KG1 (cell line): ENCODE measurements at regions not wholly inside any gene's neighbourhood (a gene's known extent, or its start where the extent isn't known, plus 50 kb on each side); places are given as distances from the start of the nearest gene placed in this dataset.
A peak's percentile ranks its signal among the peaks of the same experiment; 100 is the strongest.
"Not testable (repeated sequence)": the region's sequence is repeated elsewhere in the genome, so short reads cannot be mapped to it uniquely, and the experiment has no call there.

Experiments used
- DNase-seq: peaks from one replicate; lab custom pipeline; 2025; lab: John Stamatoyannopoulos, UW

DNA sequence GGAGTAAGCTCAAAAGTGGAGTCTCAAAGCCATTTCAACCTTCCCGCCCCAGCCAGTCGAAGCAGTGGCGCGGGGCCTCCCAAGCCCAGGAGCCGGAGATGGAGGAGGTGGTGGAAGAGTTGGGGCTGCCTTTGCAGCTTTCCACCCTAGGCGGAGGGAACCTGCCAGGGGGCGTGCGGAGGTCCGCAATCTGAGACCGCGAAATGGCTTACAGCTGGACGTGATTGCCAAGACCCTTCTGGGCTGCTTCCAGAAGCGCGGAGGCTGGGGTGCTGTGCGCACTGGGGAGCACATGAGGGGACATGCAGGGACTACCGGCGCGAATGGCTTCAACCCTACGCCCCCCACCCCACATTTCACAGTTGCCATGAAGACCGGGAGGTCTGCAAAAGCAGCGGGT lies 86.2 kb downstream of the PRR15 start:
- DNase-seq: no peak

DNA sequence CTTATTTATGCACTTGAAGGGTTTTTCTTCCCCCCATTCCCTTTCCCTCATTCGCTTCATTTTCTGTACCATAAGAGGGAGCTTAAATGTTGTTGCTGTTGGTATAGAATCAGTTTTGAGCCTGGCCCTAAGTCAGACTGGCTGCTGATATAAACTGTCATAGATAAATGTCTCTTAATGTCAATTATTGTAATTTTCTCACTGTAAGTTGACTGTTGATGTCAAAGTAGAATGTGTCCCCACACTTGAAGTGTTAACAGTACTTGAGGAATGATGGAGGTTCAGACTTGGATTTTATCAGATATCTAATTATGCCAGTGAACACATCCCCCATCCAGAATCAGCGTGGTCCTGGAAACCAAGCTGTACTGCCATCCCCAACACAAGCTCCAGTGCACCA lies 87.8 kb downstream of the PRR15 start:
- no peak for DNase-seq

DNA sequence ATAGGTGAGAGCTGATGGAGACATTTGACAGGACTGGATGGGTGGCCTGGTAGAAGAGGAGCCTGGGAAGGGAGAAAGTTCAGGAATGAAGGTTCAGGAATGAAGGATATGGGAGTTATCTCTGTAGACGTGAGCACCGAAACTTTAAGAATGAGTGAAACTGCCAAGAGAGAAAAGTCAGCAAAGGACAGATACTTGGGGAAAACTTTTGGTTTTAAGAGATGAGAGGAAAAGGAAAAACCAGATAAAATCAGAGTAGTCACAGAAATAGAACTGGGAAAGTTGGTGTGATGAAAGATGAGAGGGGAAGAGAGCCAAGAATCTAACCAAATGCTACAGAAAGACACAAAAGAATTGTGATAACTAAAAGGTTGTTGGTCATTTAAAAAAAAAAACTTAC lies 88.9 kb downstream of the PRR15 start:
- no peak for DNase-seq

DNA sequence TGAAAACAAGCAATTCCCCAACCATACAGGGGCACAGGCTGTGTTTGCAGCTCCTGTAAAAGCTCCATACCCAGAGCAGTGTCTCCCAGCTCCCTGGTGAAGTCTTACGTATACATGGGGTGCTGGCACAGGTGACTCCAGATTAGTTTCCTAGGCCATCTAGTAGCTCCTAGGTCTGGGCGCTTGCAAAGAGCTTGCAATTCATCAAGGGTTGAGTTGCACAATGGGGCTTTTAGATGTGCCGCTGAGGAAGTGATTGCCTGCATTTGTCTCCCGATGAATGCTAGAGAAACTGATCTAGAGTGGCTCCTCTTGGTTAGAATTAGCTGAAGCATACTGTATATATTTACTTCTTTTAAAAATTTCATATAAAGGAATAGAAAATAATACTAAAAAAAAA lies 90.7 kb downstream of the PRR15 start:
- not testable (repeated sequence) for DNase-seq

DNA sequence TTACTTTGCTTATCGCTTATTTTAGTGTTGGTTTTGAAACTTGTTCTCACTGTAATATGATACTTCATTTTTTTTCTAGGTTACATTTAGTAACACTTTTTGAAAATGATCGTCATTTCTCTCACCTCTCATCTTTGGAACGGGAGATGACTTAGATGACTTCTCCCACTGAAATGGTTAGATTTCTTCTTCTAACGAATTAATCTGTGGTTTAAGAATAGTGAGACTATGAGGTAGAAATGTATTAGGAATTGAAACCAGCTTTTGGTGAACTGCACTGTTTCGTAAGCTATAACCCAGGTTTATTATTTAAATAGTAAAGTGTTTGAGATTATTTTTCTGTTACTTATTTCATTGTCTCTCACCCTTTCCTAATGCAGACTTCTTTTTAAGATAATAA lies 93.7 kb downstream of the PRR15 start:
- no peak for DNase-seq

DNA sequence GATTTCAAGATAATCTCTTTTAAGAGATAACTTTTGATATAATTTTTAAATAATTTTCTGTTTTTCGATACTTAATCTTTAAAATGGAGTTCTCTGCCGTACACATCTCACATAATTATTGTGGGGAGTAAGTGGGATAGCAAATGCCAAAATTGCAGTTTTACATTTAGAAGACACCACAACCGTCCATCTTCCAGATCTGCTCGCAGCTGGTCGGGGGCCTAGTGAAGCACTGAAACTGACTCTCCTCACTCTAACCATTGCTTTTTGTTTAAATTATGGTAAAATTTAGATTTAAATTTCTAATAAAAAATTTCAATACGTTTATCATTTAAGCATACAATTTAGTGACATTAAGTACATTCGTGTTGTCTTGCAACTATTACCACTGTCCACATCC lies 94.2 kb downstream of the PRR15 start:
- DNase-seq: no peak

DNA sequence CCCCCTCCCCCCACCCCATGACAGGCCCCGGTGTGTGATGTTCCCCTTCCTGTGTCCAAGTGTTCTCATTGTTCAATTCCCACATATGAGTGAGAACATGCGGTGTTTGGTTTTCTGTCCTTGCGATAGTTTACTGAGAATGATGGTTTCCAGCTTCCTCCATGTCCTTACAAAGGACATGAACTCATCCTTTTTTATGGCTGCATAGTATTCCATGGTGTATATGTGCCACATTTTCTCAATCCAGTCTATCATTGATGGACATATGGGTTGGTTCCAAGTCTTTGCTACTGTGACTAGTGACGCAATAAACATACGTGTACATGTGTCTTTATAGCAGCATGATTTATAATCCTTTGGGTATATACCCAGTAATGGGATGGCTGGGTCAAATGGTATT lies 95.6 kb downstream of the PRR15 start:
- DNase-seq: not testable (repeated sequence)

DNA sequence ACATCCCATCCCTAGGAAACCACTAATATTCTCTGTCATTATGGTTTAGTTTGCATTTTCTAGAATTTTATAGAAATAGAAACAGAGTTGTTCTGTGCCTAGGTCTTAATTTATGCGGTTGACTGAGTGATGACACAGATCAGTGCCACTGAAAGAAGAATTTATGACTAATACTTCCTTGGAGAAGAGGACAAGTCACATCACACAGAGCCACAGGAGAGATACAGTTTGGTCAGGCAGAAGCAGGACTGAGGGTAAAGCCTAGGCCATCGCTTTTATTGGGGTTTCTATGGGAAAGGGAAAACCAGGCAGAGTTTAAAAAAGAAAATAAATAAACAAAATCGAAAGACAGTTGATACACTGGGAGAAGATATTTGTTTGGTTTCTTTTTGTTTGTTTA lies 99.3 kb downstream of the PRR15 start:
- DNase-seq: not testable (repeated sequence)

DNA sequence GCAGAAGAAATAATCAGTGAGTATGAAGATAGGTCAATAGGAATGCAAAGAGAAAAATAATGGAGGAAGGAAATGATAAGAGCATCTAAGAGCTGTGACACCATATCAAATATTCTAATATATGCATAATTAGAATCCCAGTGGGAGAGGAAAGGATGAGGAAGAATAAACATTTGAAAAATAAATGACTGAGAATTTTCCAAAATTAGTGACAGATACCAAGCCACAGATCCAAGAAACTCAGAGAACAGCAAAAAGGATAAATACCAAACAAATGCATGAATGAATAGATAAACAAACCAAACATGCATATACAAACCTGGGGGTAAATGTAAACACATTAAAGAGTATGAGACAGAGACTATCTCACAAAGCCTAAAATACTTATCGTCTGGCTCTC lies 101.4 kb downstream of the PRR15 start:
- not testable (repeated sequence) for DNase-seq

DNA sequence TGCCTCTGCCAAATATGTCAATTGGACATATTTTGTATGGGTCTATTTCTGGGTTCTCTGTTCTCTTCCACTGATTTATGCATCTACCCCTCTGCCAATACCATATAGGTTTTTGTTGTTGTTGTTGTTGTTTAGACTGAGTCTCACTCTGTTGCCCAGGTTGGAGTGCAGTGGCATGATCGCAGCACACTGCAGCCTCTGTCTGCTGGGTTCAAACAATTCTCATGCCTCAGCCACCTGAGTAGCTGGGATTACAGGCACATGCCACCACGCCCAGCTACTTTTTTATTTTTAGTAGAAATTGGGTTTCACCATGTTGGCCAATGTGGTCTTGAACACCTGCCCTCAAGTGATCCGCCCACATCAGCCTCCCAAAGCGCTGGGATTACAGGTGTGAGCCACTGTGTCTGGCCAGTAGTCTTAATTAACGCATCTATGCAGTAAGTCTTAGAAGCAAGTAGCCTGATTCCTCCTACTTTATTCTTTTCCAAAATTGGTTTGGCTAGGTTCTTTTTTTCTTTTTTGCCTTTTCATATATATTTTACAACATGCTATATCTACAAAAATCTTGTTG lies 103.5 kb downstream of the PRR15 start:
- not testable (repeated sequence) for DNase-seq

DNA sequence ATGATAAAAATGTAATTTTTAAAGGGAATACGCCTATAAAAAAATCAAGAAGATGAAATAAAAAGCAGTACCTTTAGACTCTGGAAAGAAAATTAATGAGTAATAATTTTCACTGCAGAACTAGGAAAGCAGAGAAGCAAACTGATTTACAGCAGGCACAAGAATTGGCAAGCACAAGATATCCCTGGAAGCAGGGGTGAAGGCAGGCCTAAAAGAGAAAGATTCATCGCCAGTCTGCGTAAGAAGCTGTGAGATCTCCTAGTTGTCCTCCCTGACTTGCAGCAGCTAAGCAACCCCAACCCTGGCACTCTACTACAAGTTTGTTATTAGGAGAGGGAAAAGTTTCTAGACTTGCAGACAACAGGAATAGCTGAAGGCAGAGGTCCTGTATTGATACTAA lies 107.7 kb downstream of the PRR15 start:
- not testable (repeated sequence) for DNase-seq

DNA sequence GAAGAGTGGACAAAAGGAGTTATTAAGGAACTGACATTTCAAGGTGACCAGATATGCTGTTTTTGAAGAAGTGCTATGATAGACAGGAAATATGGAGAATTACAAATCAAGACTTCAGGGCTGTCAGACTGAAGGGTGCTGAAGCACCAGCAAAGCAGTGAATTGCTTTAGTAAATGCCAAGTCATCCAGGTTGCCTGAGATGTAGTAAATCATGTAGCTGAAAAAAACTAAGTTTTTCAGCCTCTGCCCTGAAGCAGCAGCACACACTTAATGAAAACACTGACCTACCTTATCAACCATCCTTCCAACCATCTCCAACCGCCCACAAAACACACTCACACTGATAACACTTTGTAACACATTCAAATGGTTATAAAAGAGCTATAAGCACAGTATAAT lies 110.0 kb downstream of the PRR15 start:
- not testable (repeated sequence) for DNase-seq

DNA sequence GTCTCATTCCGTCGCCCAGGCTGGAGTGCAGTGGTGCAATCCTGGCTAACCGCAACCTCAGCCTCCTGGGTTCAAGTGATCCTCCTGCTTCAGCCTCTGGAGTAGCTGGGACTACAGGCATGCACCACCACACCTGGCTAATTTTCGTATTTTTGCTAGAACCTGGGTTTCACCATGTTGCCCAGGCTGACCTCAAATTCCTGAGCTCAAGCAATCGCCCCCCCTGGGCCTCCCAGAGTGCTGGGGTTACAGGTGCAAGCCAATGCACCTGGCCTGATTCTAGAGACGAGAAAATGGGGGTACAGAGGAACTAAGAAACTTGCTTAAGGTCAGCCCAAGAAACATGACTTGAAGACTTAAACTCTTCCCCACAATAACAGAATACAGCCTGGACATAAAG lies 111.0 kb downstream of the PRR15 start:
- DNase-seq: not testable (repeated sequence)

DNA sequence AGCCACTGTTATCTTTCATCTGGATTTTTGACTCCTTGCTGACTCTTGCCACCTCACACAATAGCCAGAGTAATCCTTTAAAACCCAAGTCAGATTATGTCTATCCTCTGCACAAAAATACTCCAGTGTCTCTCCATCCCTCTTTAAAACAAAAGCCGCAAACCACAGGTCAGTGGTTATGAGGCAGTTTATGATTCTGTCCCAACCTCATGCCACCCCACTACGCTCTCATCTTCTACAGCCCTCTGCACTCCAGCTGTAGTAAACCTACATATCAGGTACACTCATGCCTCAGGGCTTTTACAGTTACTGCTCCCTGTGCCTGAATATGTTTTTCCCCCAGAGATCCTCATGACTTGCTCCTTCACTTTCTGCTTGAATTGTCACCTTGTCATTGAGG lies 113.6 kb downstream of the PRR15 start:
- not testable (repeated sequence) for DNase-seq

DNA sequence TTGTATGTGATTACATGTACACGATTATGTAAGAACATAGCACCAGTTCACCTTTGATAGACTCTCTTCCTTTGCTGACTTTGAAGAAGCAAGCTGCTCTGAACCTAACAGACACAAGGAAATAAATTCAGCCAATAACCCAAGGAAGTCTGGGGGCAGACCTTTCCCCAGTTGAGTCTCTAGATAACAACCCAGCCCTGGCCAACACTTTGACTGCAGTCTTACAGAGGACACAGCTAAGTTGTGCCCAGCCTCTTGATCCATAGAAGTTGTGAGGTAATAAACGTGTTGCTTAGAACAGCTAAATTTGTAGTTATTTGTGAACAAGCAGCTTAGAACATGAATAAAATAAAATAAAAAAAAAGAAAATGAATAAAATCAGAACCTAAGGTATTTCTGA lies 116.3 kb downstream of the PRR15 start:
- not testable (repeated sequence) for DNase-seq

DNA sequence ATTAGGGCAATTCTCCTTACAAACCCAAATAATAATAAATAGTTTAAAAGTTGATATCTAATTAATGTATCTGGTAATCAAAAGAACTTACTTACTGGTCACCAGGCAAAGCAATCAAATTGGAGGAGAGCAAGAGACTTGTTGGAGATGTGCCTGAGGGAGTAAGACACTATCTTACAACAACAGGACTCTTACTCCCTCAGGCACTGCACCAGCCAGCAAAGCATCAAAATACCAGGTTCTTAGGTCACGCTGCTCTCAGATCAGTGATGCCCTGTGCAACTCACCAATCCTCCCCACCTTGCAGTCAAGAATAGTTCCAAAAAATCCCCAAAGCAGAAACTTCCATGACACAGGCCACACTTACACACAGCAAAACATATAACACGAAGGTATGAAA lies 117.0 kb downstream of the PRR15 start:
- DNase-seq: not testable (repeated sequence)

DNA sequence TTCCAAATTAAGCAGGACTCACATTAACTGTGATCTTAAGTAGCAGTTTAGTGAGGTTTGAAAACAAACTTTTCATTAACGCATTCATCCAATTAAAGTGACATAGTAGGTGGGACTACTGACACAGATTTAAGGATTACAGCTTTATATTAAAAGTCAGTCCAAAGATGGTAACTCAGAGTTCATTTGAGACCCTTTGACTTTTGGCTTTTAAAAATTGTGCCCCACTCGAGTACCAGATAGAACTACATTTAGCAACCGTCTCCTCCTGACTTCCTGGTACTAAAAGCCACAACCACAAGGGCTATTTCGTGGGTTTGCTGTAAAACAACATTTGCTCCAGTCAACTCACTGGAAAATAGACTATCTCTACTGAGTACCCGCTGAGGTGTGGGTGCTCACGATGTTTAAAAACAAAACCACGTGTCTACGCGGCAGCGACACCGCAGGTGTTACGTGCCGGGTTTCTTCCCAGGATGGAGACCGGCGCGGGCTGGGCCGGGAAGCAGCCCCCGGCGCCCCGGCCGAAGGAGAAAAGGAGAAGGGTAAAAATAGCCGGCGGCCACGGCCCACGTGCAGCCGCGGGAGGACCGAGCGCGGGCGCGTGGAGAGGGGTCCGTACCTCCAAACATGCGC lies 120.6 kb downstream of the PRR15 start:
- DNase-seq: peak; percentile 6

DNA sequence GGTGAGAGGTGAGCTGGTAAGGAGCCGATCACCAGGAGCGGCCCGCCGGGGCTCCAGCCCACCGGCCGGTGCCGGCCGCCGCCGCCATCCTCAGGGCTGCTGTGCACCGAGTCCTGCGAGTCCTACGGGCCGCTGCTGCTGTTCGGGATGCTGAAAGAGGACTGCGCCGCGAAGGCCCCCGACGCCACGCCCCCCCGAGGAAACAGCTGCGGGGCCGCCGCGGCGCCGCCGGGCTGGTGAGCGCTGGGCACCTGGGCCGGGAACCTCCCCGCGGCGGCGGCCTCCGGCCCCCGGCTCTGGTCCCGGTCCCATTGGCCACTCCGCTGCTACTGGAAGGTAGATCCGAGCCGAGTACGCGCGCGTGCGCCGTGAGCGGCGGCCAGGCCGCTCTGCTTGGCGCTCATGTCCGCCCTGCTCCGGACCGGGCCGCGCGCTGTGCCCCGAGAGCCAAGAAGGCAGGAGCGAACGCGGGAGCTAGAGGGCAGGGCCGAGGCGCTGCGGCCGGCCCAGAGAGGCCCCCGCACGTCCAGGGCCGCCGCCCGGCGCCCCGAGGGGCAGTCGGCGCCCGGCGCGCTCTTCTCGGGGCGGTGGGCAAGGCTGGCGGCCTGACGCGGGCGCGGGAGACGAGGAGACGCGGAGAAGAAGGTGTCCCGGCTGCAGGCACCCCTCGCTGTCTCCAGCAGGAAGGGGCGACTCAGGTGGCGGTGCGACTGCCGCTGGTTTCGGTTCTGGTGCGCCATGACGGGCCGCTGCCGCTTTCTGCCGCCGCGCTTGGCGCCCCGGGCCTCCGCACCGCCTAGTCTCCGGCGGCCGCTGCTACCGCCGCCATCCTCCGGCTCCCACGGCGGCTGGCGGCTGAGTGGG lies 121.3 kb upstream of the WIPF3 start:
- peak; percentile 14 for DNase-seq

DNA sequence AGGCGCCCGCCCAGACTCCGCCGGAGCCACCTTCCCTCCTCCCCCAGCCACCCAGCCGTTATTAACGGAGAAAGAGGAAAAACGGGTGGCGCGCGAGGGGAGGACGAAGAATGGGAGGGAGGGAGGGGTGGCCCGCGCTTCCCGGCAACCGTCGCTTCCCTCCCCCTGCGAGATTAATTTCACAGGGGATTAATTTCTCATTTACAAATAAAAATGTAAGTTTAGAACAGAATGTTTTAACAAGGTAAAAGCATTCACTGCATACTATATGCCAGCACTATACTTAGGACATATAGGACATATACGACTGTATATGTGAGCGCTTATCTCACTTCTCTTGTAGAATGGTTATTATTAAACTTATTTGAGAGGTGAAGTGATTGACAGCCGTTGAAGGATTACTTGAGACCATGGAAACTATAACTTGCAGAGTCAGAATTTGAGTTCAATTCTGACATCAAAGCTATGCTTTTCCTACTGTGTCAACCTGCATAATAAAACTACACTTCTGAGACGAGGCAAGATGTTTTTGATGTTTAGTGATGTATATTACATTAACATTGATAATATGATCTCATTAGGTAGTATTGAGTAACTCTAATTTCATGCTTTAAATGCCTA lies 120.5 kb upstream of the WIPF3 start:
- not testable (repeated sequence) for DNase-seq

DNA sequence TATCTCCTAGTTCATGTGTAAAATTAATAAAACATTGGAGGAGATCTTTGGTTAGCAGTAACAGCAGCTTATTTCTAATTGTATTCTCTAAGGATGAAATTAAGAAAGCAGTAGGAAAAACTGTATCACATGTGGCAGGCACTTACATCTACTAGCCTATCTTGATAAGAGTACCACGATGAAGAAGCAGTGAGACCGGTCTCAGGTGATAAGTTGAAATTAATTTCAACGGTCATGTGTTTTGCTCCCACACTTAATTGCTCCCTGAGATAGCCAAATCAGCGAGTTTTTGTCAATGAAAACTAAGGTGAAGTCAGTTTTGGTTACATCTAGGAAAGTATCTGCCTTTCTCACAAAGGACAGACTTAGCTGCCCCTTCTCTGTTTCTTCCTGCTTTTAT lies 115.8 kb upstream of the WIPF3 start:
- not testable (repeated sequence) for DNase-seq

DNA sequence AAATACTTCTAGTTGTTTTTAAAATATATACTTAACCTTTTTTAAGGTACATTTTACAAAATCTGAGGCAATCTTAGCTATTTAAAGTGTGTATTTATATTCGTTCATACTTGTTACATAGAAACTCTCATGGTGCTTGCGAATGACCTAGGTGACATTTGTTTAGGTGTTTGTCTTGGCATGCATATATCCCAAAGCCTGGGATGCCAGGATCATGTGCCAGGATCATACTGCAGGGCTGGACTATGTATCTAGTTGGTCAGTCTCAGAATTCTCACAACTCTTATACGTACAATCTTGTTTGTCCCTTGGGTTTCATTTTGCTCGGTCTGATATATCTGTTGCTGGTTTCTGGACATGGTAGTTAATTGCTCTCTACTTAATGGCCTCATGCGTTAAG lies 109.9 kb upstream of the WIPF3 start:
- not testable (repeated sequence) for DNase-seq

DNA sequence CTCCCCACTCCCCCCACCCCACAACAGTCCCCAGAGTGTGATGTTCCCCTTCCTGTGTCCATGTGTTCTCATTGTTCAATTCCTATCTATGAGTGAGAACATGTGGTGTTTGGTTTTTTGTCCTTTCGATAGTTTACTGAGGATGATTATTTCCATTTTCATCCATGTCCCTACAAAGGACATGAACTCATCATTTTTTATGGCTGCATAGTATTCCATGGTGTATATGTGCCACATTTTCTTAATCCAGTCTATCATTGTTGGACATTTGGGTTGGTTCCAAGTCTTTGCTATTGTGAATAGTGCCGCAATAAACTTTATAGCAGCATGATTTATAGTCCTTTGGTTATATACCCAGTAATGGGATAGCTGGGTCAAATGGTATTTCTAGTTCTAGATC lies 106.6 kb upstream of the WIPF3 start:
- not testable (repeated sequence) for DNase-seq

DNA sequence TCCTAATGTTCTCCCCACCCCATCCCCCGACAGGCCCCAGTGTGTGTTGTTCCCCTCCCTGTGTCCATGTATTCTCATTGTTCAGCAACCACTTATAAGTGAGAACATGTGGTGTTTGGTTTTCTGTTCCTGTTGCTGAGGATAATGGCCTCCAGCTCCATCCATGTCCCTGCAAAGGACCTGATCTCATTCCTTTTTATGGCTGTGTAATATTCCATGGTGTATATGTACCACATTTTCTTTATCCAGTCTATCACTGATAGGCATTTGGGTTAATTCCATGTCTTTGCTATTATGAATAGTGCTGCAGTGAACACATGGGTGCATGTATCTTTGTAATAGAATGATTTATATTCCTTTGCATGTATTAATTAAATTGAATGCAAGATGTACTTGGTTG lies 104.8 kb upstream of the WIPF3 start:
- not testable (repeated sequence) for DNase-seq
